Tibial nerve (tissue), 4 donors: ENCODE measurements at regions not wholly inside any gene's neighbourhood (a gene's known extent, or its start where the extent isn't known, plus 50 kb on each side); places are given as distances from the start of the nearest gene placed in this dataset.

Experiments
- DNase-seq, 2 donors: peaks; one replicate each; pipeline ENCODE4 v3.0.0-alpha.2; 2019; ENCODE audit warnings: low spot score in 2 of 2
- H3K27ac ChIP-seq, 4 donors: fragments of 200-600 bp; sonication (generic) in 3 of 4; one replicate each; pipeline ENCODE4 v1.5.1; 2017 to 2019; ENCODE audit warnings: mild to moderate bottlenecking in 1 of 4
- H3K27me3 ChIP-seq, 2 donors: fragments of 200-600 bp; sonication (generic) in 1 of 2; one replicate each; pipeline versions ENCODE4 v1.5.1 to v1.6.0; 2017 to 2019
- H3K36me3 ChIP-seq, 3 donors: fragments of 200-600 bp; sonication (generic); one replicate each; pipeline ENCODE4 v1.5.1; 2018 to 2019
- H3K4me1 ChIP-seq, 4 donors: fragments of 200-600 bp; sonication (generic) in 3 of 4; one replicate each; pipeline ENCODE4 v1.5.1; 2017 to 2019
- H3K4me3 ChIP-seq, 4 donors: fragments of 200-600 bp; sonication (generic) in 3 of 4; one replicate each; pipeline ENCODE4 v1.5.1; 2017 to 2019; ENCODE audit warnings: mild to moderate bottlenecking in 1 of 4, moderate library complexity in 1 of 4
- H3K9me3 ChIP-seq, 4 donors: fragments of 200-600 bp; sonication (generic) in 3 of 4; one replicate each; pipeline ENCODE4 v1.5.1; 2017 to 2019
- EP300 ChIP-seq, 2 donors: sonication (generic); formaldehyde crosslinking; IDR thresholded peaks; one replicate each; pipeline ENCODE4 v1.6.1; 2017; ENCODE audit warnings: antibody characterized with exemption in 2 of 2, mild to moderate bottlenecking in 1 of 2
- POLR2A ChIP-seq, 2 donors: fragments of 450-650 bp; IDR thresholded peaks; one replicate each; pipeline ENCODE4 v1.6.1; 2017; ENCODE audit warnings: antibody characterized with exemption in 2 of 2, mild to moderate bottlenecking in 2 of 2, moderate library complexity in 2 of 2
- WGBS, 2 donors: methylation state at CpG; one replicate each; pipeline ENCODE4 v1.1.5; 2018; 5-methylcytosine and 5-hydroxymethylcytosine counted together
- TF ChIP-seq, protein P1 (sequence below), 5 experiments: fragments of 200-600 bp in 3 of 5; fragments of 450-650 bp in 2 of 5; sonication (generic) in 3 of 5; IDR thresholded peaks; one replicate each; pipeline ENCODE4 v1.5.1; 2016 to 2019; ENCODE audit warnings: antibody characterized with exemption in 5 of 5, mild to moderate bottlenecking in 3 of 5, moderate library complexity in 2 of 5

DNA sequence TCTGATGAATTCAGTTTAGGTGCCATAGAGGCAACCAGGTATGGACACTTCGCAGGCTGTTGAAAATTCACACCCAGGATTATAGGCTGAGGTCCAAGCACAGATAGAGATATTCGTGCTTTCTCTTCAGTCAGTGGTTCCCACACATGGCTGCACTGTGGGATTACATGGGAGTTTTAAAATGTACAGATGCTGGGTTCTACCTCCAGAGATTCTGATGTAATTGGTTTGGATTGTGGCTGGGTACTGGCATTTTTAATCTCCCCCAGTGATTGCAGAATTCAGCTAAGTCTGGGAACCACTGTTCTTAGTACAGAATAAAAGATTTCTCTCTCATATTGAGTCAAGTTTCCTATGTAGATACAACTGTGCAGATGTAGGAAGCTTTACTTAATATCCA lies 91.6 kb downstream of the FOXB1 start:
- H3K27ac ChIP-seq: no peak overlapping the region
- no peak for DNase-seq
- H3K4me3 ChIP-seq: no peak overlapping the region
- no peaks in the 10 kb centered on the region for H3K36me3 ChIP-seq
- no peaks in the 10 kb centered on the region for H3K4me1 ChIP-seq
- TF ChIP-seq, protein P1, sequence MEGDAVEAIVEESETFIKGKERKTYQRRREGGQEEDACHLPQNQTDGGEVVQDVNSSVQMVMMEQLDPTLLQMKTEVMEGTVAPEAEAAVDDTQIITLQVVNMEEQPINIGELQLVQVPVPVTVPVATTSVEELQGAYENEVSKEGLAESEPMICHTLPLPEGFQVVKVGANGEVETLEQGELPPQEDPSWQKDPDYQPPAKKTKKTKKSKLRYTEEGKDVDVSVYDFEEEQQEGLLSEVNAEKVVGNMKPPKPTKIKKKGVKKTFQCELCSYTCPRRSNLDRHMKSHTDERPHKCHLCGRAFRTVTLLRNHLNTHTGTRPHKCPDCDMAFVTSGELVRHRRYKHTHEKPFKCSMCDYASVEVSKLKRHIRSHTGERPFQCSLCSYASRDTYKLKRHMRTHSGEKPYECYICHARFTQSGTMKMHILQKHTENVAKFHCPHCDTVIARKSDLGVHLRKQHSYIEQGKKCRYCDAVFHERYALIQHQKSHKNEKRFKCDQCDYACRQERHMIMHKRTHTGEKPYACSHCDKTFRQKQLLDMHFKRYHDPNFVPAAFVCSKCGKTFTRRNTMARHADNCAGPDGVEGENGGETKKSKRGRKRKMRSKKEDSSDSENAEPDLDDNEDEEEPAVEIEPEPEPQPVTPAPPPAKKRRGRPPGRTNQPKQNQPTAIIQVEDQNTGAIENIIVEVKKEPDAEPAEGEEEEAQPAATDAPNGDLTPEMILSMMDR (IDR thresholded peaks at IDR 0.05): no peak
- no peak for TF ChIP-seq POLR2A (IDR thresholded peaks at IDR 0.05)
- no peak for TF ChIP-seq EP300 (IDR thresholded peaks at IDR 0.05)
- H3K9me3 ChIP-seq: peaks cover 0 to 4% (median 0%) of the 10 kb centered on the region in 4 donors
- WGBS, 2 donors: 78 to 81% methylated on average over 2 of the region's 2 CpGs
- H3K27me3 ChIP-seq: peaks cover 0 to 7% of the 10 kb centered on the region in 2 donors

DNA sequence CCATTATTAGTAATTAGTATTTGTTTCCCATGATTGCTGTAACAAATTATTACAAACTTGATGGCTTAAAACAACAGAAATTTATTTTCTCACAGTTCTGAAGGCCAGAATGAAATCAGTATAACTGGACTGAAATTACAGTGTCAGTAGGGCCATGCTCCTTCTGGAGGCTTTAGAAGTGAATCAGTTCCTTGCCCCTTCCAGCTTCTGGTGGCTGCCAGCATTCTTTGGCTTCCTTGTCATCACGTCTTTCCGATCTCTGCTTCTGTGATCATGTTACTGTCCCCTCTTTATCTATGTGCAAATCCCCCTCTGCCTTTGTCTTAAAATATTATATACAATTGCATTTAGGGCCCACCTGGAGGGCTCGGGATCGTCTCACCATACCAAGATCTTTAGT lies 92.0 kb downstream of the FOXB1 start:
- H3K4me1 ChIP-seq: no peaks in the 10 kb centered on the region
- TF ChIP-seq POLR2A (IDR thresholded peaks at IDR 0.05): no peak
- no peak for TF ChIP-seq EP300 (IDR thresholded peaks at IDR 0.05)
- TF ChIP-seq, protein P1 (IDR thresholded peaks at IDR 0.05): no peak
- peaks cover 0 to 7% of the 10 kb centered on the region in 2 donors for H3K27me3 ChIP-seq
- no peak overlapping the region for H3K4me3 ChIP-seq
- H3K27ac ChIP-seq: no peak overlapping the region
- no peaks in the 10 kb centered on the region for H3K36me3 ChIP-seq
- DNase-seq: no peak
- 82 to 87% methylated on average over 4 of the region's 4 CpGs for WGBS, 2 donors
- peaks cover 0 to 4% (median 0%) of the 10 kb centered on the region in 4 donors for H3K9me3 ChIP-seq

DNA sequence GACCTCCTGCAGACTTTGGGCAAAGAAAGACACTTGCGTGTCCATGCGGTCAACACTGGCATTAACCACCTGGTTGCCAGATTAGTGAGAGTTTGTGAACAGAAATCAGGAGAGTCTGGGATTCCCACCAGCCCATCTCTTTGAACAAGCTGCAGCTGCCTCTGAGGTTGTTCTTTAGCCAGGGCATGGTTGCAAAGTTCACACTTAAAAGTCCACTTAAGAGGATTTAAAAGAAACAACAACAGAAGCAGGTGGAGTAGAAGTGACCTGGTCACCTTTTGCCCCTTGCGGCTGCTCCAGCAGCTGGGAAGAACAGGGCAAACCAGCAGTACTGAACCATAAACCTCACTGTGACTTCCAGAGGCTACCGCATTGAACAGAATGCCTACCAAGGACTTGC lies 97.3 kb downstream of the FOXB1 start:
- DNase-seq: no peak
- WGBS, 2 donors: 46 to 48% methylated on average over 4 of the region's 4 CpGs
- H3K4me3 ChIP-seq: no peak overlapping the region
- TF ChIP-seq POLR2A (IDR thresholded peaks at IDR 0.05) (no peak), EP300 (IDR thresholded peaks at IDR 0.05) (no peak)
- TF ChIP-seq, protein P1 (IDR thresholded peaks at IDR 0.05): no peak
- H3K27ac ChIP-seq: no peak overlapping the region
- peaks cover 0 to 4% (median 0%) of the 10 kb centered on the region in 4 donors for H3K9me3 ChIP-seq
- no peaks in the 10 kb centered on the region for H3K36me3 ChIP-seq
- H3K4me1 ChIP-seq: no peaks in the 10 kb centered on the region
- no peaks in the 10 kb centered on the region for H3K27me3 ChIP-seq

GRCh38 chr15:60102748-60103147 lies 98.6 kb downstream of the FOXB1 start:
- no peak for DNase-seq
- H3K9me3 ChIP-seq: no peaks in the 10 kb centered on the region
- H3K27ac ChIP-seq: no peak overlapping the region
- no peaks in the 10 kb centered on the region for H3K4me1 ChIP-seq
- no peaks in the 10 kb centered on the region for H3K36me3 ChIP-seq
- no peak overlapping the region for H3K4me3 ChIP-seq
- no peaks in the 10 kb centered on the region for H3K27me3 ChIP-seq
- TF ChIP-seq POLR2A (IDR thresholded peaks at IDR 0.05) (no peak), EP300 (IDR thresholded peaks at IDR 0.05) (no peak)
- TF ChIP-seq, protein P1 (IDR thresholded peaks at IDR 0.05): no peak

- no peak overlapping the region for H3K4me3 ChIP-seq
- H3K4me1 ChIP-seq: no peaks in the 10 kb centered on the region
- no peaks in the 10 kb centered on the region for H3K27me3 ChIP-seq
- no peak overlapping the region for H3K27ac ChIP-seq
- DNase-seq: no peak
- TF ChIP-seq POLR2A (IDR thresholded peaks at IDR 0.05): no peak
- no peaks in the 10 kb centered on the region for H3K9me3 ChIP-seq
- WGBS, 2 donors: 89 to 90% methylated on average over 5 of the region's 5 CpGs
- H3K36me3 ChIP-seq: no peaks in the 10 kb centered on the region
These were observed 106.8 kb downstream of the FOXB1 start for GRCh38 chr15:60110909-60111308.
